Esophagus muscularis mucosa (tissue), 4 donors: ENCODE measurements at regions not wholly inside any gene's neighbourhood (a gene's known extent, or its start where the extent isn't known, plus 50 kb on each side); places are given as distances from the start of the nearest gene placed in this dataset.

Experiments
- DNase-seq: peaks from one replicate; pipeline ENCODE4 v3.0.0-alpha.2; 2017; ENCODE audit errors: extremely low spot score
- H3K27ac ChIP-seq, 4 donors: fragments of 200-600 bp; sonication (generic); replicated peaks in 1 of 4; 1 replicate in 3 of 4; 2 replicates in 1 of 4; pipeline ENCODE4 v1.5.1; 2016 to 2019; ENCODE audit warnings: mild to moderate bottlenecking in 1 of 4
- H3K27me3 ChIP-seq, 4 donors: fragments of 200-600 bp; sonication (generic); one replicate each; pipeline versions ENCODE4 v1.5.1 to v1.6.0; 2016 to 2019
- H3K36me3 ChIP-seq, 4 donors: fragments of 200-600 bp; sonication (generic); one replicate each; pipeline ENCODE4 v1.5.1; 2016 to 2019
- H3K4me1 ChIP-seq, 4 donors: fragments of 200-600 bp; sonication (generic); one replicate each; pipeline ENCODE4 v1.5.1; 2016 to 2019
- H3K4me3 ChIP-seq, 4 donors: fragments of 200-600 bp; sonication (generic); 1 replicate in 2 of 4; 2 replicates in 2 of 4; pipeline ENCODE4 v1.5.1; 2016 to 2019; ENCODE audit warnings: mild to moderate bottlenecking in 4 of 4, moderate library complexity in 1 of 4
- H3K9me3 ChIP-seq, 4 donors: fragments of 200-600 bp; sonication (generic); 1 replicate in 3 of 4; 2 replicates in 1 of 4; pipeline ENCODE4 v1.5.1; 2016 to 2019
- EP300 ChIP-seq: sonication (generic); formaldehyde crosslinking; IDR thresholded peaks from one replicate; pipeline ENCODE4 v1.6.1; 2017; ENCODE audit warnings: antibody characterized with exemption
- POLR2A ChIP-seq: fragments of 450-650 bp; IDR thresholded peaks from one replicate; pipeline ENCODE4 v1.6.1; 2017; ENCODE audit warnings: antibody characterized with exemption, moderate library complexity, mild to moderate bottlenecking, low read depth
- POLR2AphosphoS5 ChIP-seq, 2 donors: sonication (generic); formaldehyde crosslinking; IDR thresholded peaks; one replicate each; pipeline ENCODE4 v1.6.1; 2017; ENCODE audit warnings: antibody characterized with exemption in 2 of 2
- WGBS: methylation state at CpG from one replicate; pipeline ENCODE4 v1.1.5; 2018; 5-methylcytosine and 5-hydroxymethylcytosine counted together
- intact Hi-C: fragments of 100-400 bp; cut with DNase I; formaldehyde crosslinking; loops from one replicate; pipeline ENCODE4 v1.15.1; 2023
- TF ChIP-seq, protein P1 (sequence below), 3 experiments: fragments of 200-600 bp in 2 of 3; fragments of 450-650 bp in 1 of 3; sonication (generic) in 2 of 3; IDR thresholded peaks; one replicate each; pipeline ENCODE4 v1.5.1; 2017 to 2019; ENCODE audit warnings: antibody characterized with exemption in 3 of 3, mild to moderate bottlenecking in 2 of 3, moderate library complexity in 1 of 3

DNA sequence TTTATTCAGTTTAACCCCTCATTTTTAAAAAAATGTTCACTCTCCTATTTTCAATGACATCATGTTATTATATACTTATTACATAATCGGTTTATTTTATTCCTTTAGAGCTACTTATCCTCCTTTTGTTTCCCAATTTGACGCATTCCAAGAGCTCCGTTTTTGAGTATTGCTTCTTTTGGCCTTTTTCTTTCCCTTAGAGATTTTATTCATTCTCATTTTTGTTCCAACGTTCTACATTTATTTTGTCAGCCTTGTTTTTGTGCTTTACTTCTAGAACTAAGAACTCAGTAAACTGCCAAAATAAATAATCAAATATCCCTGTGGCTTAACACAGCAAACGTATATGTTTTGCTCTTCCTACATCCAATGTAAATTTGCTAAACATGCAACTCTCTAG is 769.1 kb downstream of the NCAM2 start:
- intact Hi-C loops, result no loop called here
- 71% methylated on average over 5 of the region's 5 CpGs for WGBS
- no peak overlapping the region for H3K27ac ChIP-seq
- H3K4me1 ChIP-seq, result no peaks in the 10 kb centered on the region
- H3K27me3 ChIP-seq, result no peaks in the 10 kb centered on the region
- no peak overlapping the region for H3K4me3 ChIP-seq
- DNase-seq, result no peak
- H3K36me3 ChIP-seq, result no peaks in the 10 kb centered on the region
- H3K9me3 ChIP-seq, result no peaks in the 10 kb centered on the region
- no peak for TF ChIP-seq POLR2A
- TF ChIP-seq, protein P1, sequence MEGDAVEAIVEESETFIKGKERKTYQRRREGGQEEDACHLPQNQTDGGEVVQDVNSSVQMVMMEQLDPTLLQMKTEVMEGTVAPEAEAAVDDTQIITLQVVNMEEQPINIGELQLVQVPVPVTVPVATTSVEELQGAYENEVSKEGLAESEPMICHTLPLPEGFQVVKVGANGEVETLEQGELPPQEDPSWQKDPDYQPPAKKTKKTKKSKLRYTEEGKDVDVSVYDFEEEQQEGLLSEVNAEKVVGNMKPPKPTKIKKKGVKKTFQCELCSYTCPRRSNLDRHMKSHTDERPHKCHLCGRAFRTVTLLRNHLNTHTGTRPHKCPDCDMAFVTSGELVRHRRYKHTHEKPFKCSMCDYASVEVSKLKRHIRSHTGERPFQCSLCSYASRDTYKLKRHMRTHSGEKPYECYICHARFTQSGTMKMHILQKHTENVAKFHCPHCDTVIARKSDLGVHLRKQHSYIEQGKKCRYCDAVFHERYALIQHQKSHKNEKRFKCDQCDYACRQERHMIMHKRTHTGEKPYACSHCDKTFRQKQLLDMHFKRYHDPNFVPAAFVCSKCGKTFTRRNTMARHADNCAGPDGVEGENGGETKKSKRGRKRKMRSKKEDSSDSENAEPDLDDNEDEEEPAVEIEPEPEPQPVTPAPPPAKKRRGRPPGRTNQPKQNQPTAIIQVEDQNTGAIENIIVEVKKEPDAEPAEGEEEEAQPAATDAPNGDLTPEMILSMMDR (IDR thresholded peaks at IDR 0.05), result no peak
- no peak for TF ChIP-seq EP300
- TF ChIP-seq POLR2AphosphoS5 (IDR thresholded peaks at IDR 0.05), result no peak

GRCh38 chr21:21788591-21788990 is 790.4 kb downstream of the NCAM2 start:
- no peak overlapping the region for H3K27ac ChIP-seq
- no peaks in the 10 kb centered on the region for H3K36me3 ChIP-seq
- TF ChIP-seq POLR2AphosphoS5 (IDR thresholded peaks at IDR 0.05) (no peak), POLR2A (no peak), EP300 (no peak)
- TF ChIP-seq, protein P1 (IDR thresholded peaks at IDR 0.05), result no peak
- H3K4me3 ChIP-seq, result no peak overlapping the region
- no peaks in the 10 kb centered on the region for H3K27me3 ChIP-seq
- no peaks in the 10 kb centered on the region for H3K9me3 ChIP-seq
- intact Hi-C loops, result no loop called here
- no peak for DNase-seq
- no peaks in the 10 kb centered on the region for H3K4me1 ChIP-seq

GRCh38 chr21:21801921-21802320 is 803.7 kb downstream of the NCAM2 start:
- Histone ChIP-seq H3K27ac (no peak overlapping the region), H3K4me3 (no peak overlapping the region), H3K27me3 (no peaks in the 10 kb centered on the region), H3K4me1 (no peaks in the 10 kb centered on the region), H3K36me3 (no peaks in the 10 kb centered on the region), H3K9me3 (no peaks in the 10 kb centered on the region)
- TF ChIP-seq POLR2AphosphoS5 (IDR thresholded peaks at IDR 0.05) (no peak), EP300 (no peak), POLR2A (no peak)
- TF ChIP-seq, protein P1 (IDR thresholded peaks at IDR 0.05), result no peak
- intact Hi-C loops, result no loop called here
- 58% methylated on average over 2 of the region's 2 CpGs for WGBS
- no peak for DNase-seq

DNA sequence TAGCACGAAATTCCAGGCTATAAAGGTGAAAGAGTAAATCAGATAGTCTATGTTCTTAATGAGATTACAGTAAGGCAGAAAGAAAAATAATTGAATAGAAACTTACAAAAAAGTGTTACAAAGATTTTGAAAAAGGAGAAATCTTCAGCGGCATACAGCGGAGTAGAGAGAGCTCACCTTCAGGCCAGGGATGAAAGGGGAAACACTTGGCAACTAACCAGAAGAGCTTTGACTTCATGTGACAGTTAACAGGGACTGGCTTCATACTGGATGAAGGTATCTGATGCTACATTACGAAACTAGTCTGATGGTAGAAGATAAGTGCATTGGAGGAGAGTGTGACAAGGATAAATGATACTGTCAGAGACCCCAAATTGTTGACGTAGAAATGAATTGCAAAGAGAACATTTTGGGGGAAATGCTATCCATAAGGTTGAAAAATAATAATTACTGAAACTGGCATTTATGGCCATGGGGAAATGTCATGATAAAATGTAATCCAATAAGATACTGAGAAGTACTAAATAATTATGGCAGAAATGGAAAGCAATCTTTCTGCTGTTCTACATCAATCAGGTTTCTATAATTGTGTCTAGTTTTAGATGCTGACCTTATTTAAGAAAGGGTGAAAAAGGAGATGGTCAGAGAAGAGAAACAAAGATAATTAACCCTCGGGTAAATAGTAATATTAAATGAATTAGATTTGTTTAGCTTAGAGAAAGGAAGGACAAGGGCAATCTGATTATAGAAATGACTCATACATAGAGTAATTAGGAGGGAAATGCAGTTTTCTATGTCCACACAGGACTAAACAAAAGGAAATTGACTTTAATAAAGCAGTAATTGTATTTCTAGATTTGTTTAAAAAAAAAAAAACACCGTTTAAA is 808.7 kb downstream of the NCAM2 start:
- no peak overlapping the region for H3K4me3 ChIP-seq
- no peaks in the 10 kb centered on the region for H3K36me3 ChIP-seq
- TF ChIP-seq, protein P1 (IDR thresholded peaks at IDR 0.05), result no peak
- no peak for TF ChIP-seq EP300
- intact Hi-C loops, result no loop called here
- H3K9me3 ChIP-seq, result no peaks in the 10 kb centered on the region
- no peaks in the 10 kb centered on the region for H3K27me3 ChIP-seq
- 74% methylated on average over 7 of the region's 7 CpGs for WGBS
- DNase-seq, result no peak
- no peak overlapping the region for H3K27ac ChIP-seq
- H3K4me1 ChIP-seq, result no peaks in the 10 kb centered on the region

DNA sequence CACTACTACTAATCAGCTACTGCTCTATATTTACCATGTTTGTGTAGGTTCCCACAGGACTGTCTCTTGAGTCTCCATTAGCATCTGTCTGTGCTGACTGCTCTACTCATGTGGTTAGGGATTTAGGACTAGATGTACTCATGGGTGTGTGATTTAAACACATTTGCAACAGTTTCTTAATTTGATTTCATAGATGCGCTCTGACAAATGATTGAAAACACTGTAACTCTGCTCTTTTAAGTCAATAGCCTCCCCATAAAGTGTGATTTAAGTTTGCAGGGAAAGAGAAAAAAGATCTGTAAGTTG is 809.3 kb downstream of the NCAM2 start:
- Histone ChIP-seq H3K36me3 (no peaks in the 10 kb centered on the region), H3K4me3 (no peak overlapping the region), H3K4me1 (no peaks in the 10 kb centered on the region), H3K27me3 (no peaks in the 10 kb centered on the region), H3K9me3 (no peaks in the 10 kb centered on the region), H3K27ac (no peak overlapping the region)
- TF ChIP-seq EP300 (no peak), POLR2AphosphoS5 (IDR thresholded peaks at IDR 0.05) (no peak), POLR2A (no peak)
- TF ChIP-seq, protein P1 (IDR thresholded peaks at IDR 0.05), result no peak
- DNase-seq, result no peak
- 91% methylated on average over 1 of the region's 1 CpG for WGBS
- intact Hi-C loops, result no loop called here
